Endothelial cell of umbilical vein (primary cell): ENCODE measurements at regions not wholly inside any gene's neighbourhood (a gene's known extent, or its start where the extent isn't known, plus 50 kb on each side); places are given as distances from the start of the nearest gene placed in this dataset.

Experiments used
- BruUV-seq: library from RNA; stranded (reverse); fragments of 400-500 nt; replicated peaks from 2 replicates; lab custom pipeline; 2021; lab: Mats Ljungman, UMichigan
- CTCF ChIA-PET: fragments of 300-600, 350-600 bp; sonication (Branson Sonifier 250); formaldehyde crosslinking; loops from one replicate; lab custom pipeline; 2021; ENCODE audit warnings: antibody characterized with exemption, inconsistent platforms; lab: Charles Lee
- POLR2A ChIA-PET: fragments of 300-600, 350-600 bp; sonication (Branson Sonifier 250); formaldehyde crosslinking; loops from one replicate; lab custom pipeline; 2021; ENCODE audit warnings: antibody characterized with exemption, inconsistent platforms; lab: Charles Lee
- DNase-seq: peaks from one replicate; pipeline ENCODE4 v3.0.0-alpha.2; 2011; ENCODE audit warnings: low read depth, low spot score
- FAIRE-seq: peaks from 2 replicates; lab custom pipeline; 2011; peaks lifted over from hg19 to GRCh38; lab: Jason Lieb, UNC
- H2AFZ ChIP-seq: 2 replicates; pipeline ENCODE4 v1.6.0; 2012; ENCODE audit warnings: low read depth, low read length, control low read depth, inconsistent platforms
- H3K27ac ChIP-seq: 2 replicates; pipeline ENCODE4 v1.5.1; 2011; ENCODE audit warnings: low read depth, mild to moderate bottlenecking, control low read depth, low read length, moderate library complexity; ENCODE audit not compliant: insufficient read depth
- H3K27me3 ChIP-seq, 2 experiments: 2 replicates each; pipeline versions ENCODE4 v1.6.0 to v1.6.1; 2011; ENCODE audit warnings: low read length in 2 of 2, mixed read lengths in 1 of 2; ENCODE audit not compliant: control insufficient read depth in 2 of 2, insufficient read depth in 2 of 2
- H3K36me3 ChIP-seq, 2 experiments: 2 replicates in 1 of 2; 3 replicates in 1 of 2; pipeline ENCODE4 v1.5.1; 2011; ENCODE audit warnings: low read length in 2 of 2, mild to moderate bottlenecking in 1 of 2, moderate library complexity in 1 of 2; ENCODE audit not compliant: control insufficient read depth in 2 of 2, insufficient read depth in 2 of 2; ENCODE audit errors: extremely low read depth in 1 of 2
- H3K4me1 ChIP-seq: 3 replicates; pipeline ENCODE4 v1.5.1; 2011; ENCODE audit warnings: mild to moderate bottlenecking, low read length; ENCODE audit not compliant: control insufficient read depth, insufficient read depth; ENCODE audit errors: extremely low read depth
- H3K4me2 ChIP-seq: 2 replicates; pipeline ENCODE4 v1.6.1; 2011; ENCODE audit warnings: low read length, control low read depth, mixed read lengths; ENCODE audit not compliant: insufficient read depth
- H3K4me3 ChIP-seq, 3 experiments: fragments of 200-600 bp in 1 of 3; sonication (generic), shearing (Covaris generic) in 1 of 3; replicated peaks in 1 of 3; 2 replicates each; pipeline ENCODE4 v1.5.1; 2011 to 2016; ENCODE audit warnings: control low read depth in 3 of 3, low read length in 3 of 3, mild to moderate bottlenecking in 2 of 3, inconsistent platforms in 1 of 3, low read depth in 1 of 3, moderate library complexity in 1 of 3; ENCODE audit not compliant: insufficient read depth in 1 of 3
- H3K79me2 ChIP-seq: 2 replicates; pipeline ENCODE4 v1.6.0; 2012; ENCODE audit warnings: low read length, inconsistent platforms; ENCODE audit not compliant: control insufficient read depth, insufficient read depth
- H3K9ac ChIP-seq: replicated peaks from 2 replicates; pipeline ENCODE3; 2011; ENCODE audit warnings: low read length, control low read depth; ENCODE audit not compliant: insufficient read depth; ENCODE audit errors: extremely low read depth
- H3K9me1 ChIP-seq: replicated peaks from 3 replicates; pipeline ENCODE4 v1.6.0; 2011; ENCODE audit warnings: mild to moderate bottlenecking, low read length; ENCODE audit not compliant: control insufficient read depth, insufficient read depth; ENCODE audit errors: extremely low read depth
- H3K9me3 ChIP-seq: replicated peaks from 2 replicates; pipeline ENCODE4 v1.5.1; 2012; ENCODE audit warnings: low read length, inconsistent platforms; ENCODE audit not compliant: control insufficient read depth, insufficient read depth
- H4K20me1 ChIP-seq: replicated peaks from 2 replicates; pipeline ENCODE3; 2011; ENCODE audit warnings: mild to moderate bottlenecking, low read length; ENCODE audit not compliant: control insufficient read depth, insufficient read depth; ENCODE audit errors: extremely low read depth
- CTCF ChIP-seq, 2 donors: IDR thresholded peaks; 1 replicate in 1 of 2; 2 replicates in 1 of 2; pipeline ENCODE4 v1.5.1; 2011; ENCODE audit warnings: low read length in 2 of 2, mild to moderate bottlenecking in 2 of 2, moderate library complexity in 2 of 2, control low read depth in 1 of 2, inconsistent platforms in 1 of 2, low read depth in 1 of 2; ENCODE audit not compliant: insufficient read depth in 1 of 2; ENCODE audit errors: extremely low read depth in 1 of 2
- EZH2 ChIP-seq: IDR thresholded peaks from 2 replicates; pipeline ENCODE4 v1.6.1; 2012; ENCODE audit warnings: borderline replicate concordance, low read depth, mild to moderate bottlenecking, moderate library complexity, low read length, inconsistent platforms; ENCODE audit not compliant: severe bottlenecking
- FOS ChIP-seq: IDR thresholded peaks from 2 replicates; pipeline ENCODE4 v1.6.1; 2011; ENCODE audit warnings: mild to moderate bottlenecking, low read length, moderate library complexity, borderline replicate concordance; ENCODE audit not compliant: insufficient read depth
- GATA2 ChIP-seq: IDR thresholded peaks from 2 replicates; pipeline ENCODE4 v1.7.0; 2011; ENCODE audit warnings: low read depth, mild to moderate bottlenecking, moderate library complexity, mixed read lengths, low read length; ENCODE audit not compliant: insufficient read length, insufficient read depth
- JUN ChIP-seq: IDR thresholded peaks from 2 replicates; pipeline ENCODE4 v1.6.1; 2011; ENCODE audit warnings: borderline replicate concordance, low read depth; ENCODE audit not compliant: insufficient read length, insufficient read depth
- MAX ChIP-seq: IDR thresholded peaks from 2 replicates; pipeline ENCODE4 v1.6.1; 2011; ENCODE audit not compliant: insufficient read depth, insufficient read length
- MYC ChIP-seq: IDR thresholded peaks from one replicate; pipeline ENCODE4 v1.6.1; 2011; ENCODE audit warnings: mild to moderate bottlenecking, low read depth, low read length
- POLR2A ChIP-seq: IDR thresholded peaks from 2 replicates; pipeline ENCODE4 v1.6.1; 2012; ENCODE audit warnings: low read depth, mild to moderate bottlenecking, control low read depth, low read length
- POLR2AphosphoS5 ChIP-seq: IDR thresholded peaks from 2 replicates; pipeline ENCODE4 v1.6.1; 2012; ENCODE audit warnings: low read depth, mild to moderate bottlenecking, control low read depth, low read length, moderate library complexity; ENCODE audit not compliant: insufficient read depth
- dilution Hi-C: fragments of 300-500 bp; cut with MboI; formaldehyde crosslinking; loops from one replicate; pipeline ENCODE4 v1.15.0; 2019; ENCODE audit warnings: low sequenced_read_pairs; ENCODE audit not compliant: extremely low pct_ligation_motif_present
- intact Hi-C: fragments of 100-400 bp; cut with micrococcal nuclease; formaldehyde crosslinking; loops from one replicate; pipeline ENCODE4 v1.10.0; 2022

DNA sequence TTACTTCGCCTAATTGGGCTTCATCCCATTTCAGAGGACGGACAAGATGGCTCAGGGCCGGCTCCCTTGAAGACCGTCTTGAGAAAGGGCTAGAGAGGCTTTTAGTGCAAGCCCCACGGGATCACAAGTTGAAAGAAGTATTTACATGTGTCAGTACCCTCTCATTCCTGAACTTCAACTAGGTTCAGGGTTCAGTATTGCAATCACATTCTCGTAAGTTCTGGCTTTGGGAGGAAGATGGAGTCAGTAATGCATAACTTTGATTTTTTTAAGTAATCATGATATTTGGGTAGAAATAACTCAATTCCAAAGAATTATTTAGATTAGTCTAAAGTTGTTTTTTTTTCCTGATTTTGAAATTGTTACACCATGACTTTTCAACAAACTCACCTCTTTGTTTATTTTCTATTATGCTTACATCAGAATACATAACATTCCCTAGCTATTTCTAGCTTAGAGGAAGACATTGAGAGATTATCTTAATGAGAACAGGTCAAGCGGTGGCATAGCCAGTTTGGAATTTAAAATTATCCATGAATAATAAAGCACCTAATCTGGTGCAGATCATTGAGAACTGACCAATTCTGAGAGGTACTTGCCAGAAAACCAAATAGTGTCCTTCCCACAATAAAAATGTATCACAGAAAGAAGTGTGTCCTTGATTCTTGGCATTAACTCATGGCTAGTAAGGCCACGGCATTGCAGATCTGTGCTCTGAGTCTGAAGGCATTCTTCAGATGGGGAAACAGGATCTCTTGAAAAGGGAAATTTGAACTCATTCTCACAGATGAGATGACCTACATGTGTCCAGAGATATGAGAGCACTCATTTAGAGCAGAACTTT is 92.1 kb upstream of the BLID start:
- intact Hi-C loops (no loop called here), dilution Hi-C loops (no loop called here)
- Histone ChIP-seq H3K27me3 (no peaks in the 10 kb centered on the region), H3K9ac (no peak overlapping the region), H3K4me3 (no peak overlapping the region), H3K9me3 (no peaks in the 10 kb centered on the region), H4K20me1 (no peaks in the 10 kb centered on the region), H3K9me1 (no peaks in the 10 kb centered on the region), H3K4me2 (no peak overlapping the region), H2AFZ (no peak overlapping the region), H3K36me3 (no peaks in the 10 kb centered on the region), H3K4me1 (peaks cover 11% of the 10 kb centered on the region), H3K27ac (no peak overlapping the region), H3K79me2 (no peaks in the 10 kb centered on the region)
- DNase-seq, result no peak
- POLR2A ChIA-PET, result no interaction called here
- CTCF ChIA-PET, result no interaction called here
- TF ChIP-seq FOS, result no peak
- TF ChIP-seq EZH2, result no peak
- TF ChIP-seq POLR2A, result no peak
- TF ChIP-seq JUN, result no peak
- TF ChIP-seq CTCF (IDR thresholded peaks at IDR 0.05; ENCODE audit: extremely low read depth in 1 of 2, insufficient read depth in 1 of 2, low read depth in 1 of 2, low read length in 2 of 2), result no peak
- no peak for TF ChIP-seq POLR2AphosphoS5
- no peak for TF ChIP-seq GATA2
- TF ChIP-seq MYC, result no peak
- no peak for TF ChIP-seq MAX
- no peak for FAIRE-seq
- no TSS peak for BruUV-seq
